OCI-LY1 (cell line): ENCODE measurements at regions not wholly inside any gene's neighbourhood (a gene's known extent, or its start where the extent isn't known, plus 50 kb on each side); places are given as distances from the start of the nearest gene placed in this dataset.

Experiments used
- H2AFZ ChIP-seq: fragments of 200-600 bp; sonication (generic), shearing (Covaris generic); 2 replicates; pipeline ENCODE4 v1.6.0; 2014; ENCODE audit warnings: antibody characterized with exemption, mild to moderate bottlenecking, low read length
- H3F3A ChIP-seq: fragments of 200-600 bp; sonication (generic), shearing (Covaris generic); 2 replicates; pipeline ENCODE4 v1.6.0; 2014; ENCODE audit warnings: mild to moderate bottlenecking, antibody characterized with exemption, low read length, moderate library complexity; ENCODE audit not compliant: insufficient read depth
- H3K27ac ChIP-seq: fragments of 200-600 bp; sonication (generic); 2 replicates; pipeline ENCODE4 v1.5.1; 2014; ENCODE audit warnings: low read length, mixed run types, mild to moderate bottlenecking, low read depth; ENCODE audit not compliant: poor library complexity, severe bottlenecking
- H3K27me3 ChIP-seq: fragments of 200-600 bp; sonication (generic); 2 replicates; pipeline ENCODE4 v1.6.0; 2014; ENCODE audit warnings: antibody characterized with exemption, mild to moderate bottlenecking, low read length, moderate library complexity; ENCODE audit not compliant: insufficient read depth
- H3K36me3 ChIP-seq: fragments of 200-600 bp; sonication (generic); 2 replicates; pipeline ENCODE4 v1.6.1; 2014; ENCODE audit warnings: mild to moderate bottlenecking, antibody characterized with exemption, low read length, moderate library complexity, mixed read lengths; ENCODE audit not compliant: insufficient read depth
- H3K4me1 ChIP-seq: fragments of 200-600 bp; sonication (generic); 2 replicates; pipeline ENCODE4 v1.5.1; 2014; ENCODE audit warnings: mild to moderate bottlenecking, low read length, moderate library complexity; ENCODE audit not compliant: insufficient read depth, severe bottlenecking
- H3K4me2 ChIP-seq: fragments of 200-600 bp; sonication (generic), shearing (Covaris generic); 2 replicates; pipeline ENCODE4 v1.6.1; 2014; ENCODE audit warnings: low read length
- H3K4me3 ChIP-seq: fragments of 200-600 bp; sonication (generic); 2 replicates; pipeline ENCODE4 v1.5.1; 2014; ENCODE audit warnings: low read length, low read depth, mild to moderate bottlenecking, mixed read lengths; ENCODE audit not compliant: poor library complexity, severe bottlenecking
- H3K79me2 ChIP-seq: fragments of 200-600 bp; shearing (Covaris generic); 2 replicates; pipeline ENCODE4 v1.6.1; 2016; ENCODE audit warnings: mixed run types, low read length, mixed read lengths; ENCODE audit not compliant: insufficient read depth
- H3K9ac ChIP-seq: fragments of 200-600 bp; sonication (generic), shearing (Covaris generic); 2 replicates; pipeline ENCODE4 v1.6.1; 2014; ENCODE audit warnings: mild to moderate bottlenecking, low read length, mixed read lengths
- H3K9me2 ChIP-seq: fragments of 200-600 bp; sonication (generic), shearing (Covaris generic); 2 replicates; pipeline ENCODE4 v1.6.1; 2014; ENCODE audit warnings: low read depth, mild to moderate bottlenecking, low read length, mixed read lengths
- H3K9me3 ChIP-seq: fragments of 200-600 bp; shearing (Covaris generic); 2 replicates; pipeline ENCODE4 v1.6.1; 2014; ENCODE audit warnings: low read length, mixed read lengths
- H4K20me1 ChIP-seq: fragments of 200-600 bp; sonication (generic), shearing (Covaris generic); 2 replicates; pipeline ENCODE4 v1.6.0; 2016; ENCODE audit warnings: mild to moderate bottlenecking, low read length; ENCODE audit not compliant: insufficient read depth
- CTCF ChIP-seq: fragments of 200-600 bp; sonication (generic), shearing (Covaris generic); IDR thresholded peaks from 2 replicates; pipeline ENCODE4 v1.5.1; 2017; ENCODE audit warnings: mild to moderate bottlenecking, antibody characterized with exemption, low read length, moderate library complexity, mixed read lengths
- EZH2 ChIP-seq: fragments of 200-600 bp; sonication (generic), shearing (Covaris generic); IDR thresholded peaks from 2 replicates; pipeline ENCODE4 v1.8.0; 2017; ENCODE audit warnings: borderline replicate concordance, mixed run types, mild to moderate bottlenecking, antibody characterized with exemption, low read length, moderate library complexity, mixed read lengths

- H3K9me2 ChIP-seq: no peaks in the 10 kb centered on the region; the same call in 1 of the 2 replicates
- no peaks in the 10 kb centered on the region for H3K9me3 ChIP-seq
- no peak overlapping the region for H3K4me3 ChIP-seq
- no peak overlapping the region for H3K4me2 ChIP-seq
- no peaks in the 10 kb centered on the region for H3F3A ChIP-seq
- H3K9ac ChIP-seq: no peak overlapping the region
- TF ChIP-seq CTCF (no peak), EZH2 (no peak)
- H3K27ac ChIP-seq: no peak overlapping the region
- H3K36me3 ChIP-seq: no peaks in the 10 kb centered on the region
- H3K27me3 ChIP-seq: no peaks in the 10 kb centered on the region
- H4K20me1 ChIP-seq: no peaks in the 10 kb centered on the region
- H3K4me1 ChIP-seq: no peaks in the 10 kb centered on the region
- H3K79me2 ChIP-seq: no peaks in the 10 kb centered on the region
- H2AFZ ChIP-seq: no peak overlapping the region
Measured at GRCh38 chr2:30034052-30034775, 112.6 kb upstream of the YPEL5 start.

- Histone ChIP-seq H3K9ac (no peak overlapping the region), H3K9me2 (no peaks in the 10 kb centered on the region), H3K36me3 (no peaks in the 10 kb centered on the region), H3K27me3 (no peaks in the 10 kb centered on the region), H3K79me2 (no peaks in the 10 kb centered on the region), H3K27ac (no peak overlapping the region), H3K4me1 (no peaks in the 10 kb centered on the region), H3K9me3 (no peaks in the 10 kb centered on the region), H3K4me2 (no peak overlapping the region), H3F3A (no peaks in the 10 kb centered on the region), H2AFZ (no peak overlapping the region), H3K4me3 (no peak overlapping the region), H4K20me1 (no peaks in the 10 kb centered on the region)
- TF ChIP-seq EZH2 (no peak), CTCF (no peak)
Measured at GRCh38 chr2:30037016-30037415, 109.8 kb upstream of the YPEL5 start.

- no peaks in the 10 kb centered on the region for H4K20me1 ChIP-seq
- no peak overlapping the region for H3K4me2 ChIP-seq
- H3K9ac ChIP-seq: no peak overlapping the region
- no peaks in the 10 kb centered on the region for H3K36me3 ChIP-seq
- H2AFZ ChIP-seq: no peak overlapping the region
- H3K4me3 ChIP-seq: no peak overlapping the region
- no peaks in the 10 kb centered on the region for H3K79me2 ChIP-seq
- H3K27ac ChIP-seq: no peak overlapping the region
- H3K9me2 ChIP-seq: no peaks in the 10 kb centered on the region
- H3K27me3 ChIP-seq: no peaks in the 10 kb centered on the region
- H3K4me1 ChIP-seq: no peaks in the 10 kb centered on the region
- no peak for TF ChIP-seq EZH2
- no peak for TF ChIP-seq CTCF
- H3K9me3 ChIP-seq: no peaks in the 10 kb centered on the region
- H3F3A ChIP-seq: no peaks in the 10 kb centered on the region
Measured at GRCh38 chr2:30038419-30038818, 108.4 kb upstream of the YPEL5 start.
